ENCODE measurements at regions not wholly inside any gene's neighbourhood (a gene's known extent, or its start where the extent isn't known, plus 50 kb on each side); places are given as distances from the start of the nearest gene placed in this dataset.
A peak's percentile ranks its signal among the peaks of the same experiment; 100 is the strongest.

DNA sequence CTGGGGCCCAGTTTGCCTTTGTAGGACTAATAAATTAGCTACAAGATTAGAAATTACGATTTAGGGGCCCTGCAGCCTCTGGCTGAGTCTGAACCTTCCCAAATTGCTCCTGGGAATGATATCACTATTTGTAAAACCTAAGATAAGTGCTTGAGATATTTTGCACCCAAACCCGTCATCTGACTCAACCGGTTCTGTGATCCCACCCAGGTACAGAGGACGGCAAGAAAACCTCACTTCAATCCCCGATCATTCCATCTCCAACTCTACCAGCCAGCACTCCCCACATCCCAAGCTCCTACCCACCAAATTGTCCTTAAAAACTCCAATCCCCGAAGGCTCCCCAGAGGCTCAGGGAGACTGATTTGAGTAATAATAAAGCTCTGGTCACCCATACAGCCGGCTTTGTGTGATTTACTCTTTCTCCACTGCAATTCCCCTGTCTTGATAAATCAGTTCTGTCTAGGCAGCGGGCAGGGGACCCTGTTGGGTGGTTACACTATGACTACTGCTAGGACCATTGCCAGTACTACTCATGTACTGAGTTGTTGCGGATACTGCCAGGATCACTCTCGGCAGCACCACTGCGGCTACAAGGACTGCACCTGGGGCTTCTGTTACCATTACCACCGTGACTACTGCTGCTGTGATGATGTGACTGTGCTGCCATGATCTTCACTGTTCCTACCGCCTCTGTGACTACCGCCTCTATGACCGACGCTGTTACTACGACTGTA lies 73.1 kb downstream of the IRF8 start:
- Histone ChIP-seq H3K9ac (ENCODE audit: low read depth in 2 of 2, low read length in 2 of 2) (peak overlapping the region in 1 of 2 donors; percentile 19), H3K36me3 (no peaks in the 10 kb centered on the region), H3K4me1 (peaks cover 9% of the 10 kb centered on the region), H3K27ac (no peak overlapping the region), H3K27me3 (no peaks in the 10 kb centered on the region), H3K4me3 (no peak overlapping the region), H3K9me3 (no peaks in the 10 kb centered on the region)
- intact Hi-C loops (cut with DNase I), result no loop called here
- no peak for DNase-seq
- TF ChIP-seq, protein P1, sequence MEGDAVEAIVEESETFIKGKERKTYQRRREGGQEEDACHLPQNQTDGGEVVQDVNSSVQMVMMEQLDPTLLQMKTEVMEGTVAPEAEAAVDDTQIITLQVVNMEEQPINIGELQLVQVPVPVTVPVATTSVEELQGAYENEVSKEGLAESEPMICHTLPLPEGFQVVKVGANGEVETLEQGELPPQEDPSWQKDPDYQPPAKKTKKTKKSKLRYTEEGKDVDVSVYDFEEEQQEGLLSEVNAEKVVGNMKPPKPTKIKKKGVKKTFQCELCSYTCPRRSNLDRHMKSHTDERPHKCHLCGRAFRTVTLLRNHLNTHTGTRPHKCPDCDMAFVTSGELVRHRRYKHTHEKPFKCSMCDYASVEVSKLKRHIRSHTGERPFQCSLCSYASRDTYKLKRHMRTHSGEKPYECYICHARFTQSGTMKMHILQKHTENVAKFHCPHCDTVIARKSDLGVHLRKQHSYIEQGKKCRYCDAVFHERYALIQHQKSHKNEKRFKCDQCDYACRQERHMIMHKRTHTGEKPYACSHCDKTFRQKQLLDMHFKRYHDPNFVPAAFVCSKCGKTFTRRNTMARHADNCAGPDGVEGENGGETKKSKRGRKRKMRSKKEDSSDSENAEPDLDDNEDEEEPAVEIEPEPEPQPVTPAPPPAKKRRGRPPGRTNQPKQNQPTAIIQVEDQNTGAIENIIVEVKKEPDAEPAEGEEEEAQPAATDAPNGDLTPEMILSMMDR (IDR thresholded peaks at IDR 0.05), result no peak

DNA sequence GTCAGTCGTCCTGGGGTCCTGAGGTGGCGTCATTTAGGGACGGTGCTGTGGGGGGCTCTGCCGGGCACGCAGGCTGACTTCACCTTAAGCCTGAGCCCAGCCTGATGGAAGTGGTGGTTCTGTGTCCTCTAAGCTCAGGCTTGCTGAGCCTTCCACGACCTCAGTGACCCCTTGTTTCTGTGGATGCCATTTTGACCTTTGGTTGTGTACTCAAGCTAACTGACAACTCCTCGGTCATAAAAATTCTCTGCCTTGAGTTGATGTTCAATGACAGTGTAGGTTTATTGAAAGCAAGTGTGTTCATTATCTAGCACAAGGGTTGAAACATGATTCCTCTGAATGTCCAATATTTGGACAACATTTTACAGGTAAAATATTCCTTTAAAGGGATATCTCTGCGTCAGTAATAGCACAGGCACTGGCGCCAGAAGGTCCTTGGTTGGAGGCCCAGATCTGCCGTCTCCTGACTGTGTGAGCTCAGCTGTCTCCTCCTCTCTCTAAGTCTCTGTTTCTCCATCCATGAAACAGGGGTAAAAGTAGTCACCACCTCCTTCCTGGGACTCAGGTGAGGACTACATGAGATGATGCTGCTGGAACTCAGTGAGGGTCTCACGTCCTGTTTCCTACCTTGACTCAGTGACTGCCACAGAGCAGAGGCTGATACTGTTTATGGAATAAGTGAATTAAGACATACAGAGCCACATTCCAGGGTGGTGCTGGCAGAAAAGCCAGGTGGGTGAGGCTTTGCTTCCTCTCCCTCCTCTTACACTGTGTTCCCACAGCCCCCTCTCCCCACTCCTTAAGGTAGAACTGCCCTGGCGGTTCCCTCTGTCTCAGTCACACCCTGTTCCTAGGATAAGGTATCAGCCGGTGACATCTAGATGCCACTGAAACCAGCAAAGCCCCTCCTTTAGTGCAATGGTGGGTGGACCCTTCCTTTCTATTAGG lies 75.7 kb downstream of the IRF8 start:
- Histone ChIP-seq H3K4me3 (no peak overlapping the region), H3K27me3 (no peaks in the 10 kb centered on the region), H3K36me3 (no peaks in the 10 kb centered on the region), H3K9ac (ENCODE audit: low read depth in 2 of 2, low read length in 2 of 2) (peak overlapping the region; percentile 38 to 72), H3K9me3 (no peaks in the 10 kb centered on the region), H3K27ac (peak overlapping the region; percentile 85), H3K4me1 (peaks cover 9% of the 10 kb centered on the region)
- DNase-seq, result peak; percentile 70
- TF ChIP-seq, protein P1 (IDR thresholded peaks at IDR 0.05), result no peak
- intact Hi-C loops (cut with DNase I), result no loop called here

DNA sequence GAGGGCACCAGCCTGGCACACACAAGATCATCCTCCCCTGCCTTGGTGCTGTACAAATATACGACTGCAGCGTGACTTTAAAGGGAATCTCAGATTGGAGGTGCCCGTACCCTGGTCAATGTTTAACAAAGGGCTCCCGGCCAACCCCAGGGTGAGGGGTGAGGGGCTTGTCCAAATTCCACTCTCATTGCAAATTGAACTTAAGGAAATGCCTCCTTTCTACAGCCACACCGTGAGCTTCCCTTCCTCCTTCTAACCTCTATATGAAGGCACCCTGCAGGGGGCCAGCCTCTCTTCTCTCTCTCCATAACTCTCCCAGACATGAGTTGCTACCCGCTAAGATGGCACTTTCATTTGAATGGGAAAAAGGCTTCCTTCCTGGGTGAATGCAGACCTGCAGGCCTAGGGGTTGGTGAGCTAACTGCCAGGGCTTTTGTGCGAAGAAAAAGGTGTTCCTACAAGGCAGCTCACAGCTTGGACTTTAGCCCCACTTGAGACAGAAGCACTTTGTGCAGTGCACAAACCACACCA lies 76.6 kb downstream of the IRF8 start:
- peak overlapping the region; percentile 85 for H3K27ac ChIP-seq
- peak; percentile 82 for DNase-seq
- no peaks in the 10 kb centered on the region for H3K27me3 ChIP-seq
- peak overlapping the region; percentile 38 to 72 for H3K9ac ChIP-seq (ENCODE audit: low read depth in 2 of 2, low read length in 2 of 2)
- intact Hi-C loops (cut with DNase I), result no loop called here
- H3K36me3 ChIP-seq, result no peaks in the 10 kb centered on the region
- no peaks in the 10 kb centered on the region for H3K9me3 ChIP-seq
- peaks cover 9% of the 10 kb centered on the region for H3K4me1 ChIP-seq
- TF ChIP-seq, protein P1 (IDR thresholded peaks at IDR 0.05), result no peak
- no peak overlapping the region for H3K4me3 ChIP-seq

DNA sequence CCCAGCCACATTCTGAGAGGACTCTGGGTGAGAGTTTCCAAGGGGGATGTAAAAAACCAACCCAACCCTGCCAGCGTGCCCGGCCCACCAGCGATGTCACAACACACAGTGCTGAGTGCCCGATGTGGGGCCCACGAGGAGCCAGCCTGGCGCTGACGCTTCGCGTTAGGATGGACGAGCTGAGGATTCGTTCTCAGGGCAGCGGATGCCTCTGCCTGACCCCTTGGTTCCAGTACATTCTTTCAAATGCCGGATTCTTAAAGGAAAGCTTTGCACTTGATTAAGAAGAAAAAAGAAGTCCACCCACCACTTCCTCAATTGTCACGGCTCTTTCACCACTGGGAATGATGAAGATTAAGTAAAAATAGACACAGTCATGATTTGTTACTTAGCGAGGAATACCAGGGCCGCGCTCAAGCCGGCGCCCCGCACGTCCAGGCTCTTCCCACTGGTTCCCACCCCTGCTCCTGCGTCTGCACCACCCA lies 79.4 kb downstream of the IRF8 start:
- Histone ChIP-seq H3K9ac (ENCODE audit: low read depth in 2 of 2, low read length in 2 of 2) (no peak overlapping the region), H3K27me3 (no peaks in the 10 kb centered on the region), H3K36me3 (no peaks in the 10 kb centered on the region), H3K4me3 (no peak overlapping the region), H3K9me3 (no peaks in the 10 kb centered on the region), H3K4me1 (peaks cover 9% of the 10 kb centered on the region), H3K27ac (no peak overlapping the region)
- DNase-seq, result no peak
- intact Hi-C loops (cut with DNase I), result no loop called here
- TF ChIP-seq, protein P1 (IDR thresholded peaks at IDR 0.05), result no peak

- intact Hi-C loops (cut with DNase I), result no loop called here
- Histone ChIP-seq H3K36me3 (no peaks in the 10 kb centered on the region), H3K27ac (no peak overlapping the region), H3K27me3 (no peaks in the 10 kb centered on the region), H3K4me1 (peaks cover 9% of the 10 kb centered on the region), H3K4me3 (no peak overlapping the region), H3K9ac (ENCODE audit: low read depth in 2 of 2, low read length in 2 of 2) (no peak overlapping the region), H3K9me3 (no peaks in the 10 kb centered on the region)
- TF ChIP-seq, protein P1 (IDR thresholded peaks at IDR 0.05), result no peak
- no peak for DNase-seq
Measured at GRCh38 chr16:85978976-85979375, 80.0 kb downstream of the IRF8 start.

Measured in colonic mucosa (tissue), 4 donors.